ENCODE measurements at regions not wholly inside any gene's neighbourhood (a gene's known extent, or its start where the extent isn't known, plus 50 kb on each side); places are given as distances from the start of the nearest gene placed in this dataset.
"Not testable (repeated sequence)": the region's sequence is repeated elsewhere in the genome, so short reads cannot be mapped to it uniquely, and the experiment has no call there.

DNA sequence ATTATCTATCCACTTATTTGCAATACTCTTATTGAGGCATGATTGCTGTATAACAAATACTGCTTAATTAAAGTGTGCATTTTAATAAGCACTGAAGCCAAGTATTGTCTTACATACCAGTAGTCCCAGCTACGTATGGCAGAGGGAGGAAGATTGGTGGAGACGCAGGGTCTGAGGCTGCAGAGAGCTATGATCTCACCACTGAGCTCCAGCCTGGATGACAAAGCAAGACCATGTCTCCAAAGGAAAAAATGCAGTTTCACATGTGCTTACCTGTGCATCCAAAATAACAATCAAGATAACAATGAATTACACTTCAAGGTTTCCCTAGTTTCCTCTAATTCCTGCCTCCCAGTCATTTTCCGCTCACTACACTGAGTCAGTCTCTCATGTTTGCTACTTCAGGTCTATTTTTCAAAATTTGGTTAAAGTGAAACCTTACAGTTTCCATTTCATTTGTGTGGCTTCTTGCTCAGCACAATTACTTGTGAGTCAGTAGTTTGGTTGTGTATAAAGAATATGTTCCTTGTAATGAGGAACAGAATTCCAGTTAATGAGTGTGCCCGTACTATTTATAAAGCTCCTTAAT, 1250.1 kb downstream of the TMEM121 start:
- Histone ChIP-seq H3K9me3 (ENCODE audit: control insufficient read depth in 2 of 2, insufficient read depth in 1 of 2, low read depth in 1 of 2, low read length in 1 of 2) (no peaks in the 10 kb centered on the region), H3K4me1 (ENCODE audit: control insufficient read depth in 2 of 2, insufficient read depth in 2 of 2, low read length in 1 of 2) (no peaks in the 10 kb centered on the region), H3K27me3 (ENCODE audit: control insufficient read depth in 1 of 2, insufficient read depth in 2 of 2, low read length in 2 of 2) (no peaks in the 10 kb centered on the region), H3K36me3 (ENCODE audit: control insufficient read depth in 2 of 2, insufficient read depth in 2 of 2, low read length in 1 of 2) (no peaks in the 10 kb centered on the region), H3K27ac (ENCODE audit: low read depth in 2 of 2, low read length in 1 of 2) (no peak overlapping the region), H3K4me3 (ENCODE audit: low read depth in 1 of 2, low read length in 2 of 2) (no peak overlapping the region)
- 16 to 72% methylated on average over 4 of the region's 4 CpGs for WGBS, 2 donors

DNA sequence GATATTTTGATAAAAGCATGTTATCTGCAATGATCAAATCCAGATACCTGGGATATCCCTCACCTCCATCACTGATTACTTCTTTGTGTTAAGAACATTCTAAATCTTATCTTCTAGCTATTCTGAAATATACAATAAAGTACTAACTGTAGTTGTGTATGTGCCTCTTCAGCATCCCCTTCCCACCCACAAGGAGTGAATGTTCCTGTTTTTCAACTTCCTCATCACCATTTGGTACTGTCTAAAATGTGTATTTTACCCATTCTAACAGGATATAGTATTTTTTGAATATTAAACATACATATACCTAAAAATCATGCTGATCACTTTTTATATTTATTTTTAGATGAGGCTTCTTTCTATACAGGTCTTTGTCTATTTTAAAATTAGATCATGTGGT, 1252.6 kb downstream of the TMEM121 start:
- Histone ChIP-seq H3K36me3 (ENCODE audit: control insufficient read depth in 2 of 2, insufficient read depth in 2 of 2, low read length in 1 of 2) (no peaks in the 10 kb centered on the region), H3K9me3 (ENCODE audit: control insufficient read depth in 2 of 2, insufficient read depth in 1 of 2, low read depth in 1 of 2, low read length in 1 of 2) (no peaks in the 10 kb centered on the region), H3K4me3 (ENCODE audit: low read depth in 1 of 2, low read length in 2 of 2) (no peak overlapping the region), H3K27ac (ENCODE audit: low read depth in 2 of 2, low read length in 1 of 2) (no peak overlapping the region), H3K4me1 (ENCODE audit: control insufficient read depth in 2 of 2, insufficient read depth in 2 of 2, low read length in 1 of 2) (no peaks in the 10 kb centered on the region), H3K27me3 (ENCODE audit: control insufficient read depth in 1 of 2, insufficient read depth in 2 of 2, low read length in 2 of 2) (no peaks in the 10 kb centered on the region)

GRCh38 chr14:106786697-106787096, 1260.3 kb downstream of the TMEM121 start:
- H3K36me3 ChIP-seq (ENCODE audit: control insufficient read depth in 2 of 2, insufficient read depth in 2 of 2, low read length in 1 of 2): no peaks in the 10 kb centered on the region
- WGBS, 2 donors: 20 to 21% methylated on average over 1 of the region's 1 CpG
- no peak overlapping the region for H3K4me3 ChIP-seq (ENCODE audit: low read depth in 1 of 2, low read length in 2 of 2)
- no peaks in the 10 kb centered on the region for H3K4me1 ChIP-seq (ENCODE audit: control insufficient read depth in 2 of 2, insufficient read depth in 2 of 2, low read length in 1 of 2)
- H3K9me3 ChIP-seq (ENCODE audit: control insufficient read depth in 2 of 2, insufficient read depth in 1 of 2, low read depth in 1 of 2, low read length in 1 of 2): no peaks in the 10 kb centered on the region
- no peak overlapping the region for H3K27ac ChIP-seq (ENCODE audit: low read depth in 2 of 2, low read length in 1 of 2)
- no peaks in the 10 kb centered on the region for H3K27me3 ChIP-seq (ENCODE audit: control insufficient read depth in 1 of 2, insufficient read depth in 2 of 2, low read length in 2 of 2)

GRCh38 chr14:106787626-106788025, 1261.2 kb downstream of the TMEM121 start:
- WGBS, 2 donors: 43 to 52% methylated on average over 2 of the region's 2 CpGs
- Histone ChIP-seq H3K27me3 (ENCODE audit: control insufficient read depth in 1 of 2, insufficient read depth in 2 of 2, low read length in 2 of 2) (no peaks in the 10 kb centered on the region), H3K36me3 (ENCODE audit: control insufficient read depth in 2 of 2, insufficient read depth in 2 of 2, low read length in 1 of 2) (no peaks in the 10 kb centered on the region), H3K9me3 (ENCODE audit: control insufficient read depth in 2 of 2, insufficient read depth in 1 of 2, low read depth in 1 of 2, low read length in 1 of 2) (peaks cover 0 to 4% of the 10 kb centered on the region in 2 donors), H3K4me1 (ENCODE audit: control insufficient read depth in 2 of 2, insufficient read depth in 2 of 2, low read length in 1 of 2) (no peaks in the 10 kb centered on the region), H3K27ac (ENCODE audit: low read depth in 2 of 2, low read length in 1 of 2) (no peak overlapping the region), H3K4me3 (ENCODE audit: low read depth in 1 of 2, low read length in 2 of 2) (no peak overlapping the region)

DNA sequence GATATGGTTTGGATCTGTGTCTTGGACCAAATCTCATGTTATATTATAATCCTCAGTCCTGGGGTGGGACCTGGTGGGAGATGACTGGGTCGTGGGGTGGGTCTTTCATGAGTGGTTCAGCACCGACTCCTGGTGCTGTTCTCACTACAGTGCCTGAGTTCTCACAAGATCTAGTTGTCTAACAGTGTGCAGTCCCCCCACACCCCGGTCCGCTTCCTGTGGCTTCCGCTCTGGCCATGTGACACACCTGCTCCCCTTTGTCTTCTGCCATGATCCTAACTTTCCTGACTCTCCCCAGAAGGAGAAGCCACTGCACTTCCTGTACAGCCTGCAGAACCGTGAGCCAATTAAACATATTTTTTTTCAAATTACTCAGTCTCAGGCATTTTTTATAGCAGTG, 1262.2 kb downstream of the TMEM121 start:
- H3K27me3 ChIP-seq (ENCODE audit: control insufficient read depth in 1 of 2, insufficient read depth in 2 of 2, low read length in 2 of 2): no peaks in the 10 kb centered on the region
- H3K9me3 ChIP-seq (ENCODE audit: control insufficient read depth in 2 of 2, insufficient read depth in 1 of 2, low read depth in 1 of 2, low read length in 1 of 2): peaks cover 0 to 4% of the 10 kb centered on the region in 2 donors
- H3K4me3 ChIP-seq (ENCODE audit: low read depth in 1 of 2, low read length in 2 of 2): no peak overlapping the region
- H3K4me1 ChIP-seq (ENCODE audit: control insufficient read depth in 2 of 2, insufficient read depth in 2 of 2, low read length in 1 of 2): no peaks in the 10 kb centered on the region
- WGBS, 2 donors: 54 to 55% methylated on average over 6 of the region's 6 CpGs
- no peak overlapping the region for H3K27ac ChIP-seq (ENCODE audit: low read depth in 2 of 2, low read length in 1 of 2)
- H3K36me3 ChIP-seq (ENCODE audit: control insufficient read depth in 2 of 2, insufficient read depth in 2 of 2, low read length in 1 of 2): no peaks in the 10 kb centered on the region

GRCh38 chr14:106789318-106789717, 1262.9 kb downstream of the TMEM121 start:
- Histone ChIP-seq H3K4me3 (ENCODE audit: low read depth in 1 of 2, low read length in 2 of 2) (no peak overlapping the region), H3K9me3 (ENCODE audit: control insufficient read depth in 2 of 2, insufficient read depth in 1 of 2, low read depth in 1 of 2, low read length in 1 of 2) (peaks cover 0 to 4% of the 10 kb centered on the region in 2 donors)
- 89% methylated on average over 3 of the region's 3 CpGs for WGBS, 2 donors

DNA sequence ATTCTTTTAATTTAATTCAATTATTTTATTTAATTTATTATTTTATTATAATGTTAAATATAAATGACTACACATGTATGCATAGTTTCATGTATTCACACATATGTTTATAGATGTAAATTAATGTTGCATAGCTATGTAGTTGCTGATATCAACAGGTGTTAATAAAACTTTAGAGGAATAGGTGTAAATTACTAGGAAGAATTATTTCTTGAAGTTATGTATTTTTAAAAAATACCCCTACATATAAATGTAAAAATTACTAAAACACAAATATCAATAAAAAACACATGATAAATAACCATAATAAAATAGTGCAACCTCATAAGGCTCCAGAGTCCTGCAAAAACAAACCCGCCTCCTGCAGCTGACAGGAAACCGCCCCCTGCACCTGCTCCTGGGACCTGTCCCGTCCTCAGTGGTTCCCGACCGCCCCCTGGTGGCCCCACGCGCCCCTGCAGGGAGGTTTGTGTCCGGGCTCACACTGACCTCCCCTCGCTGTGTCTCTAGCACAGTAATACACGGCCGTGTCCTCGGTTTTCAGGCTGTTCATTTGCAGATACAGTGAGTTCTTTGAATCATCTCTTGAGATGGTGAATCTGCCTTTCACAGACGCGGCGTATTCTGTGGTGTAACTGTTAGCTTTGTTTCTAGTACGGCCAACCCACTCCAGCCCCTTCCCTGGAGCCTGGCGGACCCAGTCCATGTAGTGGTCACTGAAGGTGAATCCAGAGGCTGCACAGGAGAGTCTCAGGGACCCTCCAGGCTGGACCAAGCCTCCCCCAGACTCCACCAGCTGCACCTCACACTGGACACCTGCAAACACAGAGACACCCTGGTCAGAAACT, 1264.0 kb downstream of the TMEM121 start:
- H3K4me3 ChIP-seq (ENCODE audit: low read depth in 1 of 2, low read length in 2 of 2): no peak overlapping the region
- no peak overlapping the region for H3K27ac ChIP-seq (ENCODE audit: low read depth in 2 of 2, low read length in 1 of 2)
- WGBS, 2 donors: 45 to 46% methylated on average over 17 of the region's 17 CpGs
- H3K9me3 ChIP-seq (ENCODE audit: control insufficient read depth in 2 of 2, insufficient read depth in 1 of 2, low read depth in 1 of 2, low read length in 1 of 2): peaks cover 0 to 4% of the 10 kb centered on the region in 2 donors
- H3K4me1 ChIP-seq (ENCODE audit: control insufficient read depth in 2 of 2, insufficient read depth in 2 of 2, low read length in 1 of 2): no peaks in the 10 kb centered on the region
- no peaks in the 10 kb centered on the region for H3K36me3 ChIP-seq (ENCODE audit: control insufficient read depth in 2 of 2, insufficient read depth in 2 of 2, low read length in 1 of 2)
- H3K27me3 ChIP-seq (ENCODE audit: control insufficient read depth in 1 of 2, insufficient read depth in 2 of 2, low read length in 2 of 2): no peaks in the 10 kb centered on the region

More at GRCh38 chr14:106789318-106789717, 1262.9 kb downstream of the TMEM121 start:
- H3K36me3 ChIP-seq (ENCODE audit: control insufficient read depth in 2 of 2, insufficient read depth in 2 of 2, low read length in 1 of 2): no peaks in the 10 kb centered on the region
- H3K27me3 ChIP-seq (ENCODE audit: control insufficient read depth in 1 of 2, insufficient read depth in 2 of 2, low read length in 2 of 2): no peaks in the 10 kb centered on the region
- no peaks in the 10 kb centered on the region for H3K4me1 ChIP-seq (ENCODE audit: control insufficient read depth in 2 of 2, insufficient read depth in 2 of 2, low read length in 1 of 2)
- H3K27ac ChIP-seq (ENCODE audit: low read depth in 2 of 2, low read length in 1 of 2): no peak overlapping the region

- Histone ChIP-seq H3K9me3 (ENCODE audit: control insufficient read depth in 2 of 2, insufficient read depth in 1 of 2, low read depth in 1 of 2, low read length in 1 of 2) (peaks cover 0 to 4% of the 10 kb centered on the region in 2 donors), H3K36me3 (ENCODE audit: control insufficient read depth in 2 of 2, insufficient read depth in 2 of 2, low read length in 1 of 2) (no peaks in the 10 kb centered on the region), H3K27ac (ENCODE audit: low read depth in 2 of 2, low read length in 1 of 2) (no peak overlapping the region), H3K27me3 (ENCODE audit: control insufficient read depth in 1 of 2, insufficient read depth in 2 of 2, low read length in 2 of 2) (no peaks in the 10 kb centered on the region), H3K4me1 (ENCODE audit: control insufficient read depth in 2 of 2, insufficient read depth in 2 of 2, low read length in 1 of 2) (no peaks in the 10 kb centered on the region), H3K4me3 (ENCODE audit: low read depth in 1 of 2, low read length in 2 of 2) (no peak overlapping the region)
- WGBS, 2 donors: 84% methylated on average over 5 of the region's 5 CpGs
Observed at GRCh38 chr14:106792543-106792942, 1266.2 kb downstream of the TMEM121 start.

DNA sequence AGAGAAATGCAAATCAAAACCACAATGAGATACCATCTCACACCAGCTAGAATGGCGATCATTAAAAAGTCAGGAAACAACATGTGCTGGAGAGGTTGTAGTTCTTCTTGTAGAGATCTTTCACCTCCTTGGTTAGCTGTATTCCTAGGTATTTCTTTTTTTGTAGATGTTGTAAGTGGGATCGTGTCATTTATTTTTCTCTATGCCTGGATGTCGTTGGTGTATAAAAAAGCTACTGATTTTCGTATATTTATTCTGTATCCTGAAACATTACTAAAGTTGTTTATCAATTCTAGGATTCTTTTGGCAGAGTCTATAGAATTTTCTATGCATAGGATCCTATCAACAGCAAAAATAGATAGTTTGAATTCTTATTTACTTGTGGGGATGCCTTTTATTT, 1271.8 kb downstream of the TMEM121 start:
- H3K4me3 ChIP-seq (ENCODE audit: low read depth in 1 of 2, low read length in 2 of 2); H3K27me3 ChIP-seq (ENCODE audit: control insufficient read depth in 1 of 2, insufficient read depth in 2 of 2, low read length in 2 of 2); H3K27ac ChIP-seq (ENCODE audit: low read depth in 2 of 2, low read length in 1 of 2); H3K4me1 ChIP-seq (ENCODE audit: control insufficient read depth in 2 of 2, insufficient read depth in 2 of 2, low read length in 1 of 2); H3K9me3 ChIP-seq (ENCODE audit: control insufficient read depth in 2 of 2, insufficient read depth in 1 of 2, low read depth in 1 of 2, low read length in 1 of 2); H3K36me3 ChIP-seq (ENCODE audit: control insufficient read depth in 2 of 2, insufficient read depth in 2 of 2, low read length in 1 of 2): not testable (repeated sequence)
- 47 to 59% methylated on average over 4 of the region's 4 CpGs for WGBS, 2 donors
